ENCODE measurements at regions not wholly inside any gene's neighbourhood (a gene's known extent, or its start where the extent isn't known, plus 50 kb on each side); places are given as distances from the start of the nearest gene placed in this dataset.

DNA sequence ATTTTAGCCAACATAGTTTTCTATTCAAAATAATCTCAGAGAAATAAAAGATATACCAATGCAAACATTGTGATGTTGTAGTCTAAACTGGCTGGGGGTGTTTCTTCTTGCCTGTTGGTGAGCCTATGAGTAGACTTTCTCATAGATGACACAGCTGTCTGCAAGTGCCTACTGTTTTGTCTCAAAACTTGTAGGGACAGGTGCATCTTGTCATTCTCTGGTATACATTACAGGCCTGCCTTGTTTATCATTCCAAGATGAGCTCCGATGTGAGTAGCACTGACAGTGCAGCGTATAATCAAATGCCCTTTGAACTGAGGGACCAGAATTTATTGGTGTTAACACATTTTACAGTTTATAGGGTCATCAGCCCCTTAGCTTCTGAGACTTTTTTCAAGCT is 353.8 kb downstream of the PRDM5 start:
- no peak for DNase-seq (ENCODE audit: low spot score)
- Histone ChIP-seq H3F3A (replicated peaks; ENCODE audit: low read depth) (no peaks in the 10 kb centered on the region), H3K79me2 (replicated peaks; ENCODE audit: insufficient read depth) (no peaks in the 10 kb centered on the region), H4K20me1 (replicated peaks; ENCODE audit: insufficient read depth) (no peaks in the 10 kb centered on the region), H3K36me3 (ENCODE audit: insufficient read depth) (no peaks in the 10 kb centered on the region), H3K4me2 (no peak overlapping the region), H3K27ac (ENCODE audit: low read depth) (no peak overlapping the region), H3K4me3 (no peak overlapping the region), H3K4me1 (ENCODE audit: insufficient read depth) (no peaks in the 10 kb centered on the region), H3K27me3 (ENCODE audit: insufficient read depth) (no peaks in the 10 kb centered on the region), H2AFZ (no peak overlapping the region), H3K9me2 (ENCODE audit: insufficient read depth) (no peaks in the 10 kb centered on the region)
- Mint-ChIP-seq H3K4me3 (no peak overlapping the region), H3K4me1 (no peaks in the 10 kb centered on the region), H3K36me3 (ENCODE audit: low read depth) (peaks cover 6% of the 10 kb centered on the region; the same call in 1 of the 3 replicates), H3K27ac (no peak overlapping the region), H3K9me3 (peaks cover 9% of the 10 kb centered on the region; the same call in 1 of the 3 replicates), H3K27me3 (ENCODE audit: insufficient read depth, low read depth, poor library complexity) (no peaks in the 10 kb centered on the region)
- TF ChIP-seq, protein P1, sequence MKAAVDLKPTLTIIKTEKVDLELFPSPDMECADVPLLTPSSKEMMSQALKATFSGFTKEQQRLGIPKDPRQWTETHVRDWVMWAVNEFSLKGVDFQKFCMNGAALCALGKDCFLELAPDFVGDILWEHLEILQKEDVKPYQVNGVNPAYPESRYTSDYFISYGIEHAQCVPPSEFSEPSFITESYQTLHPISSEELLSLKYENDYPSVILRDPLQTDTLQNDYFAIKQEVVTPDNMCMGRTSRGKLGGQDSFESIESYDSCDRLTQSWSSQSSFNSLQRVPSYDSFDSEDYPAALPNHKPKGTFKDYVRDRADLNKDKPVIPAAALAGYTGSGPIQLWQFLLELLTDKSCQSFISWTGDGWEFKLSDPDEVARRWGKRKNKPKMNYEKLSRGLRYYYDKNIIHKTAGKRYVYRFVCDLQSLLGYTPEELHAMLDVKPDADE (IDR thresholded peaks at IDR 0.05): no peak
- TF ChIP-seq, protein P2, sequence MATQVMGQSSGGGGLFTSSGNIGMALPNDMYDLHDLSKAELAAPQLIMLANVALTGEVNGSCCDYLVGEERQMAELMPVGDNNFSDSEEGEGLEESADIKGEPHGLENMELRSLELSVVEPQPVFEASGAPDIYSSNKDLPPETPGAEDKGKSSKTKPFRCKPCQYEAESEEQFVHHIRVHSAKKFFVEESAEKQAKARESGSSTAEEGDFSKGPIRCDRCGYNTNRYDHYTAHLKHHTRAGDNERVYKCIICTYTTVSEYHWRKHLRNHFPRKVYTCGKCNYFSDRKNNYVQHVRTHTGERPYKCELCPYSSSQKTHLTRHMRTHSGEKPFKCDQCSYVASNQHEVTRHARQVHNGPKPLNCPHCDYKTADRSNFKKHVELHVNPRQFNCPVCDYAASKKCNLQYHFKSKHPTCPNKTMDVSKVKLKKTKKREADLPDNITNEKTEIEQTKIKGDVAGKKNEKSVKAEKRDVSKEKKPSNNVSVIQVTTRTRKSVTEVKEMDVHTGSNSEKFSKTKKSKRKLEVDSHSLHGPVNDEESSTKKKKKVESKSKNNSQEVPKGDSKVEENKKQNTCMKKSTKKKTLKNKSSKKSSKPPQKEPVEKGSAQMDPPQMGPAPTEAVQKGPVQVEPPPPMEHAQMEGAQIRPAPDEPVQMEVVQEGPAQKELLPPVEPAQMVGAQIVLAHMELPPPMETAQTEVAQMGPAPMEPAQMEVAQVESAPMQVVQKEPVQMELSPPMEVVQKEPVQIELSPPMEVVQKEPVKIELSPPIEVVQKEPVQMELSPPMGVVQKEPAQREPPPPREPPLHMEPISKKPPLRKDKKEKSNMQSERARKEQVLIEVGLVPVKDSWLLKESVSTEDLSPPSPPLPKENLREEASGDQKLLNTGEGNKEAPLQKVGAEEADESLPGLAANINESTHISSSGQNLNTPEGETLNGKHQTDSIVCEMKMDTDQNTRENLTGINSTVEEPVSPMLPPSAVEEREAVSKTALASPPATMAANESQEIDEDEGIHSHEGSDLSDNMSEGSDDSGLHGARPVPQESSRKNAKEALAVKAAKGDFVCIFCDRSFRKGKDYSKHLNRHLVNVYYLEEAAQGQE (IDR thresholded peaks at IDR 0.05; ENCODE audit: unreplicated experiment): no peak
- TF ChIP-seq, protein P3, sequence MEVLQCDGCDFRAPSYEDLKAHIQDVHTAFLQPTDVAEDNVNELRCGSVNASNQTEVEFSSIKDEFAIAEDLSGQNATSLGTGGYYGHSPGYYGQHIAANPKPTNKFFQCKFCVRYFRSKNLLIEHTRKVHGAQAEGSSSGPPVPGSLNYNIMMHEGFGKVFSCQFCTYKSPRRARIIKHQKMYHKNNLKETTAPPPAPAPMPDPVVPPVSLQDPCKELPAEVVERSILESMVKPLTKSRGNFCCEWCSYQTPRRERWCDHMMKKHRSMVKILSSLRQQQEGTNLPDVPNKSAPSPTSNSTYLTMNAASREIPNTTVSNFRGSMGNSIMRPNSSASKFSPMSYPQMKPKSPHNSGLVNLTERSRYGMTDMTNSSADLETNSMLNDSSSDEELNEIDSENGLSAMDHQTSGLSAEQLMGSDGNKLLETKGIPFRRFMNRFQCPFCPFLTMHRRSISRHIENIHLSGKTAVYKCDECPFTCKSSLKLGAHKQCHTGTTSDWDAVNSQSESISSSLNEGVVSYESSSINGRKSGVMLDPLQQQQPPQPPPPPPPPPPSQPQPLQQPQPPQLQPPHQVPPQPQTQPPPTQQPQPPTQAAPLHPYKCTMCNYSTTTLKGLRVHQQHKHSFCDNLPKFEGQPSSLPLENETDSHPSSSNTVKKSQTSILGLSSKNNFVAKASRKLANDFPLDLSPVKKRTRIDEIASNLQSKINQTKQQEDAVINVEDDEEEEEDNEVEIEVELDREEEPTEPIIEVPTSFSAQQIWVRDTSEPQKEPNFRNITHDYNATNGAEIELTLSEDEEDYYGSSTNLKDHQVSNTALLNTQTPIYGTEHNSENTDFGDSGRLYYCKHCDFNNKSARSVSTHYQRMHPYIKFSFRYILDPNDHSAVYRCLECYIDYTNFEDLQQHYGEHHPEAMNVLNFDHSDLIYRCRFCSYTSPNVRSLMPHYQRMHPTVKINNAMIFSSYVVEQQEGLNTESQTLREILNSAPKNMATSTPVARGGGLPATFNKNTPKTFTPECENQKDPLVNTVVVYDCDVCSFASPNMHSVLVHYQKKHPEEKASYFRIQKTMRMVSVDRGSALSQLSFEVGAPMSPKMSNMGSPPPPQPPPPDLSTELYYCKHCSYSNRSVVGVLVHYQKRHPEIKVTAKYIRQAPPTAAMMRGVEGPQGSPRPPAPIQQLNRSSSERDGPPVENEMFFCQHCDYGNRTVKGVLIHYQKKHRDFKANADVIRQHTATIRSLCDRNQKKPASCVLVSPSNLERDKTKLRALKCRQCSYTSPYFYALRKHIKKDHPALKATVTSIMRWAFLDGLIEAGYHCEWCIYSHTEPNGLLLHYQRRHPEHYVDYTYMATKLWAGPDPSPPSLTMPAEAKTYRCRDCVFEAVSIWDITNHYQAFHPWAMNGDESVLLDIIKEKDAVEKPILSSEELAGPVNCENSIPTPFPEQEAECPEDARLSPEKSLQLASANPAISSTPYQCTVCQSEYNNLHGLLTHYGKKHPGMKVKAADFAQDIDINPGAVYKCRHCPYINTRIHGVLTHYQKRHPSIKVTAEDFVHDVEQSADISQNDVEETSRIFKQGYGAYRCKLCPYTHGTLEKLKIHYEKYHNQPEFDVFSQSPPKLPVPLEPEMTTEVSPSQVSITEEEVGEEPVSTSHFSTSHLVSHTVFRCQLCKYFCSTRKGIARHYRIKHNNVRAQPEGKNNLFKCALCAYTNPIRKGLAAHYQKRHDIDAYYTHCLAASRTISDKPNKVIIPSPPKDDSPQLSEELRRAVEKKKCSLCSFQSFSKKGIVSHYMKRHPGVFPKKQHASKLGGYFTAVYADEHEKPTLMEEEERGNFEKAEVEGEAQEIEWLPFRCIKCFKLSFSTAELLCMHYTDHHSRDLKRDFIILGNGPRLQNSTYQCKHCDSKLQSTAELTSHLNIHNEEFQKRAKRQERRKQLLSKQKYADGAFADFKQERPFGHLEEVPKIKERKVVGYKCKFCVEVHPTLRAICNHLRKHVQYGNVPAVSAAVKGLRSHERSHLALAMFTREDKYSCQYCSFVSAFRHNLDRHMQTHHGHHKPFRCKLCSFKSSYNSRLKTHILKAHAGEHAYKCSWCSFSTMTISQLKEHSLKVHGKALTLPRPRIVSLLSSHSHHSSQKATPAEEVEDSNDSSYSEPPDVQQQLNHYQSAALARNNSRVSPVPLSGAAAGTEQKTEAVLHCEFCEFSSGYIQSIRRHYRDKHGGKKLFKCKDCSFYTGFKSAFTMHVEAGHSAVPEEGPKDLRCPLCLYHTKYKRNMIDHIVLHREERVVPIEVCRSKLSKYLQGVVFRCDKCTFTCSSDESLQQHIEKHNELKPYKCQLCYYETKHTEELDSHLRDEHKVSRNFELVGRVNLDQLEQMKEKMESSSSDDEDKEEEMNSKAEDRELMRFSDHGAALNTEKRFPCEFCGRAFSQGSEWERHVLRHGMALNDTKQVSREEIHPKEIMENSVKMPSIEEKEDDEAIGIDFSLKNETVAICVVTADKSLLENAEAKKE (CRISPR knock-in tag; IDR thresholded peaks at IDR 0.05): no peak
- no peak for ATAC-seq
